Peyer's patch (tissue), 4 donors: ENCODE measurements at regions not wholly inside any gene's neighbourhood (a gene's known extent, or its start where the extent isn't known, plus 50 kb on each side); places are given as distances from the start of the nearest gene placed in this dataset.

Source experiments
- DNase-seq, 3 donors: peaks; one replicate each; pipeline ENCODE4 v3.0.0-alpha.2; 2017 to 2019
- H3K27ac ChIP-seq, 4 donors: fragments of 200-600 bp; sonication (generic); one replicate each; pipeline ENCODE4 v1.5.1; 2016 to 2019
- H3K27me3 ChIP-seq, 2 donors: fragments of 200-600 bp; sonication (generic); one replicate each; pipeline ENCODE4 v1.5.1; 2019
- H3K36me3 ChIP-seq, 3 donors: fragments of 200-600 bp; sonication (generic); one replicate each; pipeline ENCODE4 v1.5.1; 2016 to 2019
- H3K4me1 ChIP-seq, 4 donors: fragments of 200-600 bp; sonication (generic); one replicate each; pipeline ENCODE4 v1.5.1; 2016 to 2019
- H3K4me3 ChIP-seq, 4 donors: fragments of 200-600 bp; sonication (generic); 1 replicate in 3 of 4; 2 replicates in 1 of 4; pipeline ENCODE4 v1.5.1; 2016 to 2019; ENCODE audit warnings: mild to moderate bottlenecking in 1 of 4
- H3K9me3 ChIP-seq, 4 donors: fragments of 200-600 bp; sonication (generic); one replicate each; pipeline ENCODE4 v1.5.1; 2016 to 2019; ENCODE audit warnings: mild to moderate bottlenecking in 1 of 4
- CTCF ChIP-seq, 6 experiments: fragments of 450-650 bp in 4 of 6; fragments of 200-600 bp in 2 of 6; sonication (generic) in 1 of 6; IDR thresholded peaks; one replicate each; pipeline ENCODE4 v1.5.1; 2017 to 2019; ENCODE audit warnings: antibody characterized with exemption in 6 of 6, mild to moderate bottlenecking in 3 of 6, moderate library complexity in 1 of 6
- POLR2A ChIP-seq, 2 donors: fragments of 450-650 bp; IDR thresholded peaks; one replicate each; pipeline ENCODE4 v1.5.1; 2017; ENCODE audit warnings: antibody characterized with exemption in 2 of 2, mild to moderate bottlenecking in 2 of 2, moderate library complexity in 2 of 2

GRCh38 chr13:84686973-84687372, 804.7 kb upstream of the SLITRK1 start:
- Histone ChIP-seq H3K27ac (no peak overlapping the region), H3K27me3 (no peaks in the 10 kb centered on the region), H3K36me3 (no peaks in the 10 kb centered on the region), H3K4me1 (no peaks in the 10 kb centered on the region), H3K9me3 (no peaks in the 10 kb centered on the region), H3K4me3 (no peak overlapping the region)
- TF ChIP-seq POLR2A (IDR thresholded peaks at IDR 0.05) (no peak), CTCF (IDR thresholded peaks at IDR 0.05) (no peak)
- DNase-seq = no peak

DNA sequence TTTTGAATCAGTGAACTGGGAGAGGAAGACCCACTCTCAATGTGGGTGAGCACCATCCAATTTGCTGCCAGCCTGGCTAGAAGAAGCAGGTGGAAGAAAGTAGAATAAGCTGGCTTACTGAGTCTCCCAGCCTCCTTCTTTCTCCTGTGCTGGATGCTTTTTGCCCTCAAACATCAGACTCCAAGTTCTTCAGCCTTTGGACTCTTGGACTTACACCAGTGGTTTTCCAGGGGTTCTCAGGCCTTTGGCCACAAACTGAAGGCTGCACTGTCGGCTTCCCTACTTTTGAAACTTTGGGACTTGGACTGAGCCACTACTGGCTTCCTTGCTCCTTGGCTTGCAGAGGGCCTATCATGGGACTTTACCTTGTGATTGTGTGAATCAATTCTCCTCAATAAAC, 804.2 kb upstream of the SLITRK1 start:
- H3K27ac ChIP-seq = no peak overlapping the region
- H3K4me1 ChIP-seq = no peaks in the 10 kb centered on the region
- DNase-seq = no peak
- H3K4me3 ChIP-seq = no peak overlapping the region
- H3K9me3 ChIP-seq = no peaks in the 10 kb centered on the region
- no peaks in the 10 kb centered on the region for H3K27me3 ChIP-seq
- TF ChIP-seq CTCF (IDR thresholded peaks at IDR 0.05) (no peak), POLR2A (IDR thresholded peaks at IDR 0.05) (no peak)
- no peaks in the 10 kb centered on the region for H3K36me3 ChIP-seq

DNA sequence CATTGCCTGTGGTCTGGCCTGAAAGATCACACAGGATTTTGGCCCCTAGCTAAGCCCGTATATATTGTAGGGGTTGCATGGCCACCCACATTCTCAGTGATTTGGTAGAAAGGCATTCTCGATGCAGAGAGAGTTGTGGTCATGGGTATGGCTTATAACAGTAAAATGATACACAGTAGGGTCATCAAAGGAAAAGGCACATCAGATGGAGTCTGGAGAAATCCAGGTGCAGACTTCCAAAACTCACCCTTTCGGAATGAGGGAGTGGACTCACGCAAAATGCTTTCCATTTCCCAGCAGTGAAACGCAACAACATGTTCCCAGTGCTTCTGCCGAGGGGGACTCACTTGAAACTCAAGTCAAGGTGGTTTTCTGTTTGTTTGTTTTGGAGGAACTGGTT, 802.5 kb upstream of the SLITRK1 start:
- H3K27ac ChIP-seq = no peak overlapping the region
- DNase-seq = no peak
- H3K4me3 ChIP-seq = no peak overlapping the region
- TF ChIP-seq CTCF (IDR thresholded peaks at IDR 0.05) = no peak
- TF ChIP-seq POLR2A (IDR thresholded peaks at IDR 0.05) = no peak
- H3K27me3 ChIP-seq = no peaks in the 10 kb centered on the region
- no peaks in the 10 kb centered on the region for H3K36me3 ChIP-seq
- H3K9me3 ChIP-seq = no peaks in the 10 kb centered on the region
- no peaks in the 10 kb centered on the region for H3K4me1 ChIP-seq

DNA sequence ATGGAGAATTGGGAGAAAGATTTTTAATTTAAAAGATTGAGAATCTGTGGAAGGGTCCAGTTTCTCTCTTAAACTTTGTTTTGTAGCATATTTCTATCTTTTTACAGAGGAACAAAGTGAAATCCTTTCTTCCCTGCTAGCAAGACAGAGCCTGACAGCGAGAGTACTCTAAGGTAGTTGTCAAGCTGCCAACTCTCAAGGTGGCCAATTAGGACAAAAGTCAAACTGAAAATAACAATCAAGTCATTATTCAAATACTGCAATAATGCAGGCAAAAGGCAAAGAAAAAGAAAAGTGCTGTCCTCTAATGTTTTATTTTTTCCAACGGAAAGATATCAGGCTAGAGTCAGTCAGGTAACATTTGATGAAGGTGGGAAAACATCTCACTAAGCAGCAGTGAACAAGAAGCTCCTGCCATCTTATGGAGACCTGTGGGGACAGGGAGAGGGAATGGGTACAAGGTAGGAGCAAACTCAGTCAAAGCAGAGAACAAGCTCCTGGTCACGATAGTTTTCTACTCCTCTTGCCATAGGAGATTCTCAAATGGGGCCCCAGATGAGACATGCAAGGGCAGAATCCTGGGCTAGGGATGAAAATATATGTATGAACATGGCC, 801.9 kb upstream of the SLITRK1 start:
- no peak overlapping the region for H3K27ac ChIP-seq
- H3K9me3 ChIP-seq = no peaks in the 10 kb centered on the region
- TF ChIP-seq POLR2A (IDR thresholded peaks at IDR 0.05) (no peak), CTCF (IDR thresholded peaks at IDR 0.05) (no peak)
- no peaks in the 10 kb centered on the region for H3K4me1 ChIP-seq
- H3K4me3 ChIP-seq = no peak overlapping the region
- H3K27me3 ChIP-seq = no peaks in the 10 kb centered on the region
- no peaks in the 10 kb centered on the region for H3K36me3 ChIP-seq
- DNase-seq = no peak

GRCh38 chr13:84683448-84683847, 801.2 kb upstream of the SLITRK1 start:
- no peaks in the 10 kb centered on the region for H3K27me3 ChIP-seq
- no peaks in the 10 kb centered on the region for H3K4me1 ChIP-seq
- H3K4me3 ChIP-seq = no peak overlapping the region
- H3K36me3 ChIP-seq = no peaks in the 10 kb centered on the region
- no peak overlapping the region for H3K27ac ChIP-seq
- TF ChIP-seq POLR2A (IDR thresholded peaks at IDR 0.05) (no peak), CTCF (IDR thresholded peaks at IDR 0.05) (no peak)
- no peaks in the 10 kb centered on the region for H3K9me3 ChIP-seq
- no peak for DNase-seq

DNA sequence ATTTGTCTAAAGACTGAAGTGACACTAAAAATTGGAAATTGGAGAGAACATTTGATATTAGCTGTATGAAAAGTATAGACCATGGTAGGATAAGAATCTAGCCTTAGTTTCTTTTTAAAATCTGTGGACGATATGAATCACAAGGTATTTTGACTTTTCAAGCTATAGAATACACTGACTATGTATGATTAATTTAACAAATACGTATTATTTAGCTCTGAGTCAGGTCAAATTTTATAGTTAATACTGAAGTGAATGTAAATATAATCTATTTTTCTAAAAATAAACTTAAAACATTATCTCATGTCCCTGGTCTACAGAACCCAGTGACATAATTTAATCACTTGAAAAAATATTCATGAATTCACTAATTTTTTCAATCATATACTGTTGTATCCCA, 795.6 kb upstream of the SLITRK1 start:
- Histone ChIP-seq H3K4me3 (no peak overlapping the region), H3K9me3 (no peaks in the 10 kb centered on the region), H3K27me3 (no peaks in the 10 kb centered on the region), H3K36me3 (no peaks in the 10 kb centered on the region), H3K4me1 (no peaks in the 10 kb centered on the region), H3K27ac (no peak overlapping the region)
- DNase-seq = no peak
- TF ChIP-seq POLR2A (IDR thresholded peaks at IDR 0.05) (no peak), CTCF (IDR thresholded peaks at IDR 0.05) (no peak)
